GM18507 (cell line): ENCODE measurements at regions not wholly inside any gene's neighbourhood (a gene's known extent, or its start where the extent isn't known, plus 50 kb on each side); places are given as distances from the start of the nearest gene placed in this dataset.
"Not testable (repeated sequence)": the region's sequence is repeated elsewhere in the genome, so short reads cannot be mapped to it uniquely, and the experiment has no call there.

Experiments used
- DNase-seq: peaks from one replicate; pipeline ENCODE4 v3.0.0; 2011; ENCODE audit warnings: low read depth; ENCODE audit not compliant: insufficient read length; ENCODE audit errors: extremely low spot score
- FAIRE-seq: peaks from 2 replicates; lab custom pipeline; 2011; peaks lifted over from hg19 to GRCh38; lab: Jason Lieb, UNC

GRCh38 chr7:118971706-118972105 lies 747.2 kb downstream of the ANKRD7 start:
- DNase-seq (no peak), FAIRE-seq (no peak)

GRCh38 chr7:118974836-118975235 lies 750.3 kb downstream of the ANKRD7 start:
- no peak for DNase-seq
- no peak for FAIRE-seq

GRCh38 chr7:118995350-118995749 lies 770.8 kb downstream of the ANKRD7 start:
- no peak for FAIRE-seq
- DNase-seq: no peak

GRCh38 chr7:119007236-119007635 lies 782.7 kb downstream of the ANKRD7 start:
- DNase-seq: no peak

GRCh38 chr7:119010635-119011034 lies 786.1 kb downstream of the ANKRD7 start:
- no peak for FAIRE-seq
- no peak for DNase-seq

More at GRCh38 chr7:119007236-119007635, 782.7 kb downstream of the ANKRD7 start:
- FAIRE-seq: no peak

GRCh38 chr7:119026391-119026790 lies 801.9 kb downstream of the ANKRD7 start:
- no peak for FAIRE-seq
- no peak for DNase-seq

- FAIRE-seq (no peak), DNase-seq (no peak)
These were observed 804.2 kb downstream of the ANKRD7 start for GRCh38 chr7:119028736-119029135.

- FAIRE-seq, DNase-seq: not testable (repeated sequence)
These were observed 807.6 kb downstream of the ANKRD7 start for GRCh38 chr7:119032136-119032535.

GRCh38 chr7:119033641-119034040 lies 809.1 kb downstream of the ANKRD7 start:
- DNase-seq (no peak), FAIRE-seq (no peak)

GRCh38 chr7:119037941-119038340 lies 813.4 kb downstream of the ANKRD7 start:
- FAIRE-seq: no peak

GRCh38 chr7:119046068-119046467 lies 821.6 kb downstream of the ANKRD7 start:
- no peak for FAIRE-seq
- no peak for DNase-seq

More at GRCh38 chr7:119037941-119038340, 813.4 kb downstream of the ANKRD7 start:
- DNase-seq: no peak

GRCh38 chr7:119065966-119066365 lies 841.5 kb downstream of the ANKRD7 start:
- no peak for FAIRE-seq
- no peak for DNase-seq

GRCh38 chr7:119086026-119086425 lies 861.5 kb downstream of the ANKRD7 start:
- DNase-seq: no peak
- FAIRE-seq: no peak

- DNase-seq (no peak), FAIRE-seq (no peak)
These were observed 866.3 kb downstream of the ANKRD7 start for GRCh38 chr7:119090851-119091250.

GRCh38 chr7:119096683-119097082 lies 872.2 kb downstream of the ANKRD7 start:
- DNase-seq (no peak), FAIRE-seq (no peak)

- DNase-seq, FAIRE-seq: not testable (repeated sequence)
These were observed 876.2 kb downstream of the ANKRD7 start for GRCh38 chr7:119100611-119101258.

- DNase-seq: no peak
These were observed 877.8 kb downstream of the ANKRD7 start for GRCh38 chr7:119102291-119102690.

GRCh38 chr7:119105381-119105780 lies 880.9 kb downstream of the ANKRD7 start:
- FAIRE-seq (no peak), DNase-seq (no peak)

More at GRCh38 chr7:119102291-119102690, 877.8 kb downstream of the ANKRD7 start:
- FAIRE-seq: no peak

- FAIRE-seq: no peak
These were observed 898.8 kb downstream of the ANKRD7 start for GRCh38 chr7:119123326-119123725.

GRCh38 chr7:119127706-119128105 lies 903.2 kb downstream of the ANKRD7 start:
- DNase-seq (no peak), FAIRE-seq (no peak)

More at GRCh38 chr7:119123326-119123725, 898.8 kb downstream of the ANKRD7 start:
- no peak for DNase-seq

GRCh38 chr7:119132436-119132835 lies 907.9 kb downstream of the ANKRD7 start:
- DNase-seq (no peak), FAIRE-seq (no peak)
